HG03521 (cell line): ENCODE measurements at regions not wholly inside any gene's neighbourhood (a gene's known extent, or its start where the extent isn't known, plus 50 kb on each side); places are given as distances from the start of the nearest gene placed in this dataset.
"Not testable (repeated sequence)": the region's sequence is repeated elsewhere in the genome, so short reads cannot be mapped to it uniquely, and the experiment has no call there.

ENCODE experiments used
- ATAC-seq: cut with Tn5 transposase; IDR thresholded peaks from one replicate; pipeline ENCODE4 v1.9.1; 2021; ENCODE audit warnings: mild to moderate bottlenecking, moderate library complexity; ENCODE audit not compliant: unreplicated experiment

GRCh38 chr14:58878439-58879139 is 240.8 kb downstream of the DACT1 start:
- ATAC-seq: no peak

- ATAC-seq: no peak
These were observed 243.7 kb downstream of the DACT1 start for GRCh38 chr14:58881433-58881832.

- ATAC-seq: no peak
These were observed 244.8 kb downstream of the DACT1 start for GRCh38 chr14:58882577-58883018.

GRCh38 chr14:58884442-58884841 is 246.7 kb downstream of the DACT1 start:
- no peak for ATAC-seq

- ATAC-seq: no peak
These were observed 250.2 kb downstream of the DACT1 start for GRCh38 chr14:58887931-58888330.

GRCh38 chr14:58898655-58899316 is 261.0 kb downstream of the DACT1 start:
- no peak for ATAC-seq

GRCh38 chr14:58899317-58899713 is 261.6 kb downstream of the DACT1 start:
- no peak for ATAC-seq

- no peak for ATAC-seq
These were observed 264.1 kb downstream of the DACT1 start for GRCh38 chr14:58901826-58902225.

GRCh38 chr14:58904776-58905175 is 267.0 kb downstream of the DACT1 start:
- ATAC-seq: no peak

- ATAC-seq: no peak
These were observed 270.0 kb downstream of the DACT1 start for GRCh38 chr14:58907803-58908202.

GRCh38 chr14:58912287-58912686 is 274.5 kb downstream of the DACT1 start:
- ATAC-seq: no peak

GRCh38 chr14:58912799-58913432 is 275.2 kb downstream of the DACT1 start:
- no peak for ATAC-seq

GRCh38 chr14:58914279-58914855 is 274.1 kb upstream of the DAAM1 start:
- ATAC-seq: no peak

GRCh38 chr14:58915646-58916045 is 272.8 kb upstream of the DAAM1 start:
- no peak for ATAC-seq

GRCh38 chr14:58918066-58918738 is 270.3 kb upstream of the DAAM1 start:
- no peak for ATAC-seq

GRCh38 chr14:58919217-58919616 is 269.2 kb upstream of the DAAM1 start:
- ATAC-seq: no peak

- no peak for ATAC-seq
These were observed 268.2 kb upstream of the DAAM1 start for GRCh38 chr14:58920230-58920629.

GRCh38 chr14:58922201-58922940 is 266.1 kb upstream of the DAAM1 start:
- not testable (repeated sequence) for ATAC-seq

GRCh38 chr14:58923751-58924405 is 264.6 kb upstream of the DAAM1 start:
- no peak for ATAC-seq

- ATAC-seq: no peak
These were observed 246.8 kb upstream of the DAAM1 start for GRCh38 chr14:58941629-58942028.
